Gastroesophageal sphincter (tissue), 4 donors: ENCODE measurements at regions not wholly inside any gene's neighbourhood (a gene's known extent, or its start where the extent isn't known, plus 50 kb on each side); places are given as distances from the start of the nearest gene placed in this dataset.
"Not testable (repeated sequence)": the region's sequence is repeated elsewhere in the genome, so short reads cannot be mapped to it uniquely, and the experiment has no call there.

ENCODE experiments used
- ATAC-seq: fragments of 150-250 bp; one replicate; pipeline ENCODE4 v1.9.1; 2016; ENCODE audit warnings: mild to moderate bottlenecking, moderate library complexity
- H3K27ac ChIP-seq, 4 donors: fragments of 200-600 bp; sonication (generic) in 3 of 4; 1 replicate in 3 of 4; 2 replicates in 1 of 4; pipeline ENCODE4 v1.5.1; 2016 to 2019
- H3K27me3 ChIP-seq: fragments of 200-600 bp; sonication (generic); one replicate; pipeline ENCODE4 v1.5.1; 2019
- H3K36me3 ChIP-seq, 2 donors: fragments of 200-600 bp; sonication (generic); one replicate each; pipeline ENCODE4 v1.5.1; 2019; ENCODE audit warnings: control low read depth in 1 of 2
- H3K4me1 ChIP-seq, 3 donors: fragments of 200-600 bp; sonication (generic); 1 replicate in 2 of 3; 2 replicates in 1 of 3; pipeline ENCODE4 v1.5.1; 2016 to 2019; ENCODE audit warnings: control low read depth in 2 of 3
- H3K4me3 ChIP-seq, 2 donors: fragments of 200-600 bp; sonication (generic); one replicate each; pipeline ENCODE4 v1.5.1; 2019; ENCODE audit warnings: mild to moderate bottlenecking in 1 of 2, moderate library complexity in 1 of 2
- H3K9me3 ChIP-seq, 3 donors: fragments of 200-600 bp; sonication (generic); one replicate each; pipeline ENCODE4 v1.5.1; 2017 to 2019; ENCODE audit warnings: control low read depth in 2 of 3
- CTCF ChIP-seq, 4 experiments: fragments of 200-600 bp in 2 of 4; fragments of 450-650 bp in 2 of 4; sonication (generic) in 1 of 4; IDR thresholded peaks; one replicate each; pipeline ENCODE4 v1.5.1; 2017 to 2019; ENCODE audit warnings: antibody characterized with exemption in 4 of 4, mild to moderate bottlenecking in 2 of 4, moderate library complexity in 2 of 4
- EP300 ChIP-seq: sonication (generic); formaldehyde crosslinking; IDR thresholded peaks from one replicate; pipeline ENCODE4 v1.6.1; 2017; ENCODE audit warnings: antibody characterized with exemption, mild to moderate bottlenecking
- POLR2A ChIP-seq, 2 donors: fragments of 450-650 bp; IDR thresholded peaks; one replicate each; pipeline ENCODE4 v1.6.1; 2017; ENCODE audit warnings: antibody characterized with exemption in 2 of 2, mild to moderate bottlenecking in 2 of 2, moderate library complexity in 1 of 2
- POLR2AphosphoS5 ChIP-seq: sonication (generic); formaldehyde crosslinking; IDR thresholded peaks from one replicate; pipeline ENCODE4 v1.6.1; 2017; ENCODE audit warnings: antibody characterized with exemption
- whole genome bisulfite sequencing, 2 donors: methylation state at CpG; one replicate each; pipeline ENCODE4 v1.1.5; 2018; ENCODE audit warnings: low coverage in 1 of 2; 5-methylcytosine and 5-hydroxymethylcytosine counted together

- H3K4me3 ChIP-seq: no peak overlapping the region
- H3K9me3 ChIP-seq: no peaks in the 10 kb centered on the region
- no peaks in the 10 kb centered on the region for H3K36me3 ChIP-seq
- H3K27ac ChIP-seq: no peak overlapping the region
- no peak for ATAC-seq
- 50 to 64% methylated on average over 4 of the region's 4 CpGs for WGBS, 2 donors
- no peak for TF ChIP-seq CTCF (IDR thresholded peaks at IDR 0.05)
- no peak for TF ChIP-seq EP300
- no peak for TF ChIP-seq POLR2A (IDR thresholded peaks at IDR 0.05)
- no peak for TF ChIP-seq POLR2AphosphoS5
- no peaks in the 10 kb centered on the region for H3K27me3 ChIP-seq
- no peaks in the 10 kb centered on the region for H3K4me1 ChIP-seq
Measured at GRCh38 chr7:16264036-16264819, 157.1 kb downstream of the CRPPA start.

GRCh38 chr7:16263377-16263776 is 158.0 kb downstream of the CRPPA start:
- not testable (repeated sequence) for H3K4me1 ChIP-seq, H3K36me3 ChIP-seq, H3K9me3 ChIP-seq, H3K27me3 ChIP-seq, H3K27ac ChIP-seq, ATAC-seq, H3K4me3 ChIP-seq
- WGBS, 2 donors: 89 to 94% methylated on average over 2 to 4 of the region's 6 CpGs

- no peak overlapping the region for H3K27ac ChIP-seq
- 84% methylated on average over 5 of the region's 5 CpGs for WGBS, 2 donors
Measured at GRCh38 chr7:16261654-16262053, 159.7 kb downstream of the CRPPA start.

GRCh38 chr7:16261100-16261499 is 160.2 kb downstream of the CRPPA start:
- WGBS, 2 donors: 50 to 67% methylated on average over 2 of the region's 2 CpGs
- no peak for ATAC-seq
- Histone ChIP-seq H3K4me3 (no peak overlapping the region), H3K27me3 (no peaks in the 10 kb centered on the region), H3K36me3 (peaks cover 0 to 10% of the 10 kb centered on the region in 2 donors), H3K9me3 (no peaks in the 10 kb centered on the region), H3K4me1 (no peaks in the 10 kb centered on the region), H3K27ac (no peak overlapping the region)
- TF ChIP-seq POLR2AphosphoS5: no peak
- TF ChIP-seq CTCF (IDR thresholded peaks at IDR 0.05): no peak
- no peak for TF ChIP-seq EP300
- TF ChIP-seq POLR2A (IDR thresholded peaks at IDR 0.05): no peak

More at GRCh38 chr7:16261654-16262053, 159.7 kb downstream of the CRPPA start:
- Histone ChIP-seq H3K4me1 (no peaks in the 10 kb centered on the region), H3K4me3 (no peak overlapping the region), H3K9me3 (no peaks in the 10 kb centered on the region), H3K27me3 (no peaks in the 10 kb centered on the region), H3K36me3 (peaks cover 0 to 6% of the 10 kb centered on the region in 2 donors)
- no peak for ATAC-seq
- no peak for TF ChIP-seq EP300
- TF ChIP-seq POLR2A (IDR thresholded peaks at IDR 0.05): no peak
- no peak for TF ChIP-seq CTCF (IDR thresholded peaks at IDR 0.05)
- TF ChIP-seq POLR2AphosphoS5: no peak

- H3K36me3 ChIP-seq: peaks cover 0 to 12% of the 10 kb centered on the region in 2 donors
- peaks cover 0 to 8% (median 0%) of the 10 kb centered on the region in 3 donors for H3K9me3 ChIP-seq
- TF ChIP-seq CTCF (IDR thresholded peaks at IDR 0.05) (no peak), EP300 (no peak), POLR2AphosphoS5 (no peak), POLR2A (IDR thresholded peaks at IDR 0.05) (no peak)
- H3K4me1 ChIP-seq: no peaks in the 10 kb centered on the region
- H3K27me3 ChIP-seq: no peaks in the 10 kb centered on the region
- ATAC-seq: no peak
- no peak overlapping the region for H3K4me3 ChIP-seq
- WGBS, 2 donors: 33 to 43% methylated on average over 1 of the region's 1 CpG
- H3K27ac ChIP-seq: no peak overlapping the region
Measured at GRCh38 chr7:16260236-16260728, 161.1 kb downstream of the CRPPA start.

- WGBS, 2 donors: 100% methylated on average over 1 of the region's 1 CpG
- not testable (repeated sequence) for H3K4me1 ChIP-seq, H3K27ac ChIP-seq, H3K27me3 ChIP-seq, H3K4me3 ChIP-seq, ATAC-seq
- Histone ChIP-seq H3K36me3 (peaks cover 0 to 12% of the 10 kb centered on the region in 2 donors), H3K9me3 (peaks cover 0 to 10% (median 0%) of the 10 kb centered on the region in 3 donors)
Measured at GRCh38 chr7:16256419-16256818, 164.9 kb downstream of the CRPPA start.

GRCh38 chr7:16255952-16256351 is 165.4 kb downstream of the CRPPA start:
- ATAC-seq, H3K27ac ChIP-seq, H3K4me3 ChIP-seq, H3K4me1 ChIP-seq, H3K27me3 ChIP-seq: not testable (repeated sequence)
- 89 to 93% methylated on average over 2 of the region's 2 CpGs for WGBS, 2 donors
- Histone ChIP-seq H3K9me3 (peaks cover 0 to 10% (median 0%) of the 10 kb centered on the region in 3 donors), H3K36me3 (peaks cover 0 to 12% of the 10 kb centered on the region in 2 donors)

- 92 to 95% methylated on average over 2 of the region's 2 CpGs for WGBS, 2 donors
- not testable (repeated sequence) for H3K27ac ChIP-seq, H3K27me3 ChIP-seq, ATAC-seq, H3K4me3 ChIP-seq, H3K4me1 ChIP-seq
- Histone ChIP-seq H3K36me3 (peaks cover 0 to 19% of the 10 kb centered on the region in 2 donors), H3K9me3 (peaks cover 0 to 11% (median 0%) of the 10 kb centered on the region in 3 donors)
Measured at GRCh38 chr7:16250655-16251054, 170.7 kb downstream of the CRPPA start.
